HepG2 (cell line): ENCODE measurements at regions not wholly inside any gene's neighbourhood (a gene's known extent, or its start where the extent isn't known, plus 50 kb on each side); places are given as distances from the start of the nearest gene placed in this dataset.

ENCODE experiments used
- ATAC-seq: fragments of 200-7000 bp; cut with Tn5 transposase; 3 replicates; pipeline ENCODE4 v1.9.1; 2020; ENCODE audit warnings: mild to moderate bottlenecking, moderate library complexity
- BruUV-seq: library from RNA; stranded (reverse); fragments of 400-500 nt; replicated peaks from 2 replicates; lab custom pipeline; 2021; lab: Mats Ljungman, UMichigan
- CTCF ChIA-PET: fragments of 300-600 bp; formaldehyde crosslinking; extraction: SDS; loops from one replicate; lab custom pipeline; 2021; ENCODE audit warnings: low total read pairs, inconsistent platforms, low intra/inter-chr PET ratio; lab: Yijun Ruan, JAX
- POLR2A ChIA-PET: fragments of 350-600 bp; sonication (Branson Sonifier 250); formaldehyde crosslinking; loops from one replicate; lab custom pipeline; 2020; ENCODE audit warnings: antibody characterized with exemption, inconsistent platforms; lab: Yijun Ruan, JAX
- DNase-seq: peaks from one replicate; pipeline ENCODE4 v3.0.0-alpha.2; 2015; ENCODE audit warnings: low spot score
- FAIRE-seq: peaks from 3 replicates; lab custom pipeline; 2011; peaks lifted over from hg19 to GRCh38; lab: Jason Lieb, UNC
- H2AFZ ChIP-seq: one replicate; pipeline ENCODE4 v1.6.1; 2011; ENCODE audit warnings: low read length, inconsistent platforms
- H3K27ac ChIP-seq: fragments of 300-600 bp; 3 replicates; pipeline ENCODE4 v1.8.0; 2011; ENCODE audit warnings: mixed run types, mild to moderate bottlenecking, mixed read lengths, low read length, inconsistent platforms; ENCODE audit not compliant: insufficient read depth; ENCODE audit errors: extremely low read length
- H3K27me3 ChIP-seq, 2 experiments: fragments of 200-600 bp in 1 of 2; 2 replicates in 1 of 2; 3 replicates in 1 of 2; pipeline versions ENCODE4 v1.6.0 to v1.8.0; 2011; ENCODE audit warnings: low read length in 2 of 2, mild to moderate bottlenecking in 2 of 2, moderate library complexity in 2 of 2, inconsistent platforms in 1 of 2; ENCODE audit not compliant: insufficient read depth in 2 of 2, control insufficient read depth in 1 of 2
- H3K36me3 ChIP-seq, 2 experiments: fragments of 200-600 bp in 1 of 2; replicated peaks in 1 of 2; 2 replicates in 1 of 2; 3 replicates in 1 of 2; pipeline versions ENCODE4 v1.5.1 to v1.8.0; 2011; ENCODE audit warnings: low read length in 2 of 2, inconsistent platforms in 1 of 2; ENCODE audit not compliant: insufficient read depth in 2 of 2, control insufficient read depth in 1 of 2
- H3K4me1 ChIP-seq: 2 replicates; pipeline ENCODE4 v1.5.1; 2012; ENCODE audit warnings: low read length, inconsistent platforms; ENCODE audit not compliant: insufficient read depth
- H3K4me2 ChIP-seq: 2 replicates; pipeline ENCODE4 v1.6.0; 2011; ENCODE audit warnings: low read depth, low read length, inconsistent platforms
- H3K4me3 ChIP-seq, 3 experiments: fragments of 200-600 bp in 1 of 3; sonication (generic), shearing (Covaris generic) in 1 of 3; replicated peaks in 1 of 3; 2 replicates each; pipeline ENCODE4 v1.5.1; 2011 to 2016; ENCODE audit warnings: low read length in 3 of 3, inconsistent platforms in 2 of 3, low read depth in 2 of 3, mild to moderate bottlenecking in 2 of 3, control low read depth in 1 of 3, mixed read lengths in 1 of 3; ENCODE audit not compliant: insufficient read depth in 1 of 3
- H3K79me2 ChIP-seq: one replicate; pipeline ENCODE4 v1.6.1; 2011; ENCODE audit warnings: low read length, inconsistent platforms; ENCODE audit not compliant: insufficient read depth
- H3K9ac ChIP-seq: 2 replicates; pipeline ENCODE4 v1.6.0; 2011; ENCODE audit warnings: mild to moderate bottlenecking, low read depth, low read length, inconsistent platforms; ENCODE audit not compliant: insufficient read depth
- H3K9me3 ChIP-seq: 2 replicates; pipeline ENCODE4 v1.5.1; 2012; ENCODE audit warnings: mild to moderate bottlenecking, low read length
- H4K20me1 ChIP-seq: 2 replicates; pipeline ENCODE4 v1.6.0; 2011; ENCODE audit warnings: inconsistent platforms, mild to moderate bottlenecking, low read length, moderate library complexity; ENCODE audit not compliant: insufficient read depth
- ARHGAP35 ChIP-seq: sonication (generic); formaldehyde crosslinking; IDR thresholded peaks from 2 replicates; pipeline ENCODE4 v1.9.0; 2022; ENCODE audit warnings: mild to moderate bottlenecking, inconsistent platforms, moderate library complexity, missing genetic modification reagents, borderline replicate concordance
- FOSL2 ChIP-seq: sonication (generic); formaldehyde crosslinking; IDR thresholded peaks from 2 replicates; pipeline ENCODE4 v1.4.0; 2020; ENCODE audit warnings: missing genetic modification reagents
- HNF4A ChIP-seq: sonication (generic); formaldehyde crosslinking; IDR thresholded peaks from 2 replicates; pipeline ENCODE4 v1.4.0; 2020; ENCODE audit warnings: missing genetic modification reagents
- MXD4 ChIP-seq: IDR thresholded peaks from 2 replicates; pipeline ENCODE4 v1.6.1; 2016; ENCODE audit warnings: mild to moderate bottlenecking, missing biosample characterization, missing genetic modification reagents
- SP140L ChIP-seq: sonication (generic); formaldehyde crosslinking; IDR thresholded peaks from 2 replicates; pipeline ENCODE4 v1.4.0; 2020; ENCODE audit warnings: missing genetic modification reagents, borderline replicate concordance
- ZBTB7A ChIP-seq: sonication (generic); formaldehyde crosslinking; IDR thresholded peaks from 2 replicates; pipeline ENCODE4 v1.8.0; 2022; ENCODE audit warnings: mild to moderate bottlenecking, missing genetic modification reagents
- ZMAT3 ChIP-seq: sonication (generic); formaldehyde crosslinking; conservative IDR thresholded peaks from 2 replicates; pipeline ENCODE4 v1.7.0; 2021; ENCODE audit warnings: missing genetic modification reagents
- ZMAT5 ChIP-seq: sonication (generic); formaldehyde crosslinking; IDR thresholded peaks from 2 replicates; pipeline ENCODE4 v1.5.0; 2020; ENCODE audit warnings: mild to moderate bottlenecking, low read depth, missing genetic modification reagents, borderline replicate concordance
- ZNF432 ChIP-seq: sonication (generic); formaldehyde crosslinking; IDR thresholded peaks from 2 replicates; pipeline ENCODE4 v1.5.0; 2020; ENCODE audit warnings: missing genetic modification reagents, mild to moderate bottlenecking, borderline replicate concordance
- ZNF460 ChIP-seq: sonication (generic); formaldehyde crosslinking; IDR thresholded peaks from 2 replicates; pipeline ENCODE4 v1.5.1; 2020; ENCODE audit warnings: missing genetic modification reagents, mild to moderate bottlenecking, borderline replicate concordance
- ZNF549 ChIP-seq: sonication (generic); formaldehyde crosslinking; IDR thresholded peaks from 2 replicates; pipeline ENCODE4 v1.5.0; 2020; ENCODE audit warnings: missing genetic modification reagents
- ZNF558 ChIP-seq: sonication (generic); formaldehyde crosslinking; IDR thresholded peaks from 2 replicates; pipeline ENCODE4 v1.9.0; 2022; ENCODE audit warnings: mild to moderate bottlenecking, missing genetic modification reagents, borderline replicate concordance
- ZNF577 ChIP-seq: sonication (generic); formaldehyde crosslinking; IDR thresholded peaks from 2 replicates; pipeline ENCODE4 v1.4.0; 2020; ENCODE audit warnings: mild to moderate bottlenecking, low read depth, missing genetic modification reagents, borderline replicate concordance
- WGBS: methylation state at CpG from one replicate; pipeline ENCODE4 v1.1.6; 2017; ENCODE audit warnings: low lambda C conversion rate; 5-methylcytosine and 5-hydroxymethylcytosine counted together
- in situ Hi-C: cut with HindIII; loops from 2 replicates; pipeline ENCODE4 v1.10.0; 2017; ENCODE audit warnings: low pct_unique_long_range_greater_than_20kb; ENCODE audit not compliant: extremely low pct_ligation_motif_present
- intact Hi-C: fragments of 100-400 bp; cut with micrococcal nuclease; formaldehyde crosslinking; loops from one replicate; pipeline ENCODE4 v1.10.0; 2022; ENCODE audit not compliant: unreplicated experiment
- TF ChIP-seq, protein P1 (sequence below): sonication (generic); formaldehyde crosslinking; IDR thresholded peaks from 2 replicates; pipeline ENCODE4 v1.4.0; 2020; ENCODE audit warnings: missing genetic modification reagents

- Histone ChIP-seq H3K4me1 (no peaks in the 10 kb centered on the region), H3K4me3 (no peak overlapping the region), H3K27me3 (peaks cover 0 to 3% of the 10 kb centered on the region in 2 experiments; a peak in 2 of 5 replicates), H3K79me2 (no peaks in the 10 kb centered on the region), H3K9ac (no peak overlapping the region), H3K27ac (no peak overlapping the region), H3K4me2 (no peak overlapping the region), H4K20me1 (no peaks in the 10 kb centered on the region), H3K9me3 (no peaks in the 10 kb centered on the region), H3K36me3 (no peaks in the 10 kb centered on the region), H2AFZ (no peak overlapping the region)
- 0% methylated on average over 2 of the region's 6 CpGs for WGBS
- DNase-seq = no peak
- no TSS peak for BruUV-seq
- no peak for FAIRE-seq
- ChIA-PET POLR2A (no interaction called here), CTCF (no interaction called here)
- intact Hi-C loops (no loop called here), in situ Hi-C loops (no loop called here)
- ATAC-seq = no peak
- TF ChIP-seq SP140L (CRISPR knock-in tag) (no peak), HNF4A (no peak), ZNF460 (CRISPR knock-in tag) (no peak), ARHGAP35 (no peak), ZNF577 (CRISPR knock-in tag) (no peak), ZNF432 (CRISPR knock-in tag) (no peak), MXD4 (CRISPR knock-in tag) (no peak), ZBTB7A (CRISPR knock-in tag) (no peak), ZNF549 (CRISPR knock-in tag) (no peak), FOSL2 (CRISPR knock-in tag) (no peak), ZMAT5 (CRISPR knock-in tag) (no peak), ZNF558 (CRISPR knock-in tag) (no peak), ZMAT3 (CRISPR knock-in tag) (no peak)
- TF ChIP-seq, protein P1, sequence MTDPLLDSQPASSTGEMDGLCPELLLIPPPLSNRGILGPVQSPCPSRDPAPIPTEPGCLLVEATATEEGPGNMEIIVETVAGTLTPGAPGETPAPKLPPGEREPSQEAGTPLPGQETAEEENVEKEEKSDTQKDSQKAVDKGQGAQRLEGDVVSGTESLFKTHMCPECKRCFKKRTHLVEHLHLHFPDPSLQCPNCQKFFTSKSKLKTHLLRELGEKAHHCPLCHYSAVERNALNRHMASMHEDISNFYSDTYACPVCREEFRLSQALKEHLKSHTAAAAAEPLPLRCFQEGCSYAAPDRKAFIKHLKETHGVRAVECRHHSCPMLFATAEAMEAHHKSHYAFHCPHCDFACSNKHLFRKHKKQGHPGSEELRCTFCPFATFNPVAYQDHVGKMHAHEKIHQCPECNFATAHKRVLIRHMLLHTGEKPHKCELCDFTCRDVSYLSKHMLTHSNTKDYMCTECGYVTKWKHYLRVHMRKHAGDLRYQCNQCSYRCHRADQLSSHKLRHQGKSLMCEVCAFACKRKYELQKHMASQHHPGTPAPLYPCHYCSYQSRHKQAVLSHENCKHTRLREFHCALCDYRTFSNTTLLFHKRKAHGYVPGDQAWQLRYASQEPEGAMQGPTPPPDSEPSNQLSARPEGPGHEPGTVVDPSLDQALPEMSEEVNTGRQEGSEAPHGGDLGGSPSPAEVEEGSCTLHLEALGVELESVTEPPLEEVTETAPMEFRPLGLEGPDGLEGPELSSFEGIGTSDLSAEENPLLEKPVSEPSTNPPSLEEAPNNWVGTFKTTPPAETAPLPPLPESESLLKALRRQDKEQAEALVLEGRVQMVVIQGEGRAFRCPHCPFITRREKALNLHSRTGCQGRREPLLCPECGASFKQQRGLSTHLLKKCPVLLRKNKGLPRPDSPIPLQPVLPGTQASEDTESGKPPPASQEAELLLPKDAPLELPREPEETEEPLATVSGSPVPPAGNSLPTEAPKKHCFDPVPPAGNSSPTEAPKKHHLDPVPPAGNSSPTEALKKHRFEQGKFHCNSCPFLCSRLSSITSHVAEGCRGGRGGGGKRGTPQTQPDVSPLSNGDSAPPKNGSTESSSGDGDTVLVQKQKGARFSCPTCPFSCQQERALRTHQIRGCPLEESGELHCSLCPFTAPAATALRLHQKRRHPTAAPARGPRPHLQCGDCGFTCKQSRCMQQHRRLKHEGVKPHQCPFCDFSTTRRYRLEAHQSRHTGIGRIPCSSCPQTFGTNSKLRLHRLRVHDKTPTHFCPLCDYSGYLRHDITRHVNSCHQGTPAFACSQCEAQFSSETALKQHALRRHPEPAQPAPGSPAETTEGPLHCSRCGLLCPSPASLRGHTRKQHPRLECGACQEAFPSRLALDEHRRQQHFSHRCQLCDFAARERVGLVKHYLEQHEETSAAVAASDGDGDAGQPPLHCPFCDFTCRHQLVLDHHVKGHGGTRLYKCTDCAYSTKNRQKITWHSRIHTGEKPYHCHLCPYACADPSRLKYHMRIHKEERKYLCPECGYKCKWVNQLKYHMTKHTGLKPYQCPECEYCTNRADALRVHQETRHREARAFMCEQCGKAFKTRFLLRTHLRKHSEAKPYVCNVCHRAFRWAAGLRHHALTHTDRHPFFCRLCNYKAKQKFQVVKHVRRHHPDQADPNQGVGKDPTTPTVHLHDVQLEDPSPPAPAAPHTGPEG (CRISPR knock-in tag) = no peak
These were observed 327.1 kb downstream of the GLRX3 start for GRCh38 chr10:130463104-130463875.
